HCT116 (cell line): ENCODE measurements at regions not wholly inside any gene's neighbourhood (a gene's known extent, or its start where the extent isn't known, plus 50 kb on each side); places are given as distances from the start of the nearest gene placed in this dataset.

Source experiments
- ATAC-seq: fragments of 200-7000 bp; cut with Tn5 transposase; 2 replicates; pipeline ENCODE4 v1.9.1; 2020; ENCODE audit warnings: mild to moderate bottlenecking, moderate library complexity
- BruUV-seq: library from RNA; stranded (reverse); fragments of 400-500 nt; replicated peaks from 2 replicates; lab custom pipeline; 2021; lab: Mats Ljungman, UMichigan
- CTCF ChIA-PET: fragments of 300-600 bp; sonication (Branson Sonifier 250); formaldehyde crosslinking; loops from one replicate; lab custom pipeline; 2021; ENCODE audit warnings: antibody characterized with exemption; lab: Charles Lee
- POLR2A ChIA-PET: fragments of 300-600, 350-600 bp; sonication (Branson Sonifier 250); formaldehyde crosslinking; loops from one replicate; lab custom pipeline; 2021; ENCODE audit warnings: antibody characterized with exemption; lab: Charles Lee
- RAD21 ChIA-PET, 2 experiments: fragments of 300-600 bp; sonication (Branson Sonifier 250); formaldehyde crosslinking; loops; one replicate each; lab custom pipeline; 2023; ENCODE audit warnings: low total read pairs in 2 of 2; ENCODE audit not compliant: uncharacterized antibody in 2 of 2, unreplicated experiment in 2 of 2, low non-redundant PET in 1 of 2; lab: Charles Lee
- DNase-seq: peaks from one replicate; pipeline ENCODE4 v3.0.0-alpha.2; 2010; ENCODE audit warnings: low read depth, low spot score
- H2AFZ ChIP-seq: fragments of 200-600 bp; shearing (Covaris generic), sonication (generic); 2 replicates; pipeline ENCODE4 v1.6.1; 2017; ENCODE audit warnings: low read depth, mixed run types, mixed read lengths, antibody characterized with exemption, low read length; ENCODE audit not compliant: poor library complexity, severe bottlenecking
- H3K27ac ChIP-seq: 2 replicates; pipeline ENCODE4 v1.5.1; 2012; ENCODE audit warnings: low read depth, low read length
- H3K27me3 ChIP-seq: fragments of 200-600 bp; sonication (generic); 2 replicates; pipeline ENCODE4 v1.6.1; 2016; ENCODE audit warnings: mixed run types, low read length, mixed read lengths; ENCODE audit not compliant: insufficient read depth
- H3K36me3 ChIP-seq, 2 experiments: fragments of 200-500 bp in 1 of 2; fragments of 200-600 bp in 1 of 2; sonication (Bioruptor generic) in 1 of 2; sonication (generic) in 1 of 2; 2 replicates each; pipeline versions ENCODE4 v1.5.1 to v1.6.1; 2014 to 2016; ENCODE audit warnings: low read length in 2 of 2, inconsistent platforms in 1 of 2, mixed read lengths in 1 of 2, mixed run types in 1 of 2; ENCODE audit not compliant: insufficient read depth in 2 of 2, control insufficient read depth in 1 of 2
- H3K4me1 ChIP-seq, 2 experiments: fragments of 200-600 bp in 1 of 2; sonication (generic) in 1 of 2; 2 replicates each; pipeline versions ENCODE4 v1.5.1 to v1.6.1; 2012 to 2017; ENCODE audit warnings: low read length in 2 of 2, inconsistent platforms in 1 of 2, mild to moderate bottlenecking in 1 of 2, mixed read lengths in 1 of 2, mixed run types in 1 of 2, moderate library complexity in 1 of 2; ENCODE audit not compliant: insufficient read depth in 2 of 2, control insufficient read depth in 1 of 2
- H3K4me2 ChIP-seq: fragments of 200-600 bp; sonication (generic); 2 replicates; pipeline ENCODE4 v1.6.1; 2017; ENCODE audit warnings: mixed run types, low read length, mixed read lengths
- H3K4me3 ChIP-seq, 2 experiments: fragments of 200-600 bp in 1 of 2; sonication (generic) in 1 of 2; replicated peaks in 1 of 2; 2 replicates each; pipeline ENCODE4 v1.5.1; 2011 to 2016; ENCODE audit warnings: low read length in 2 of 2, control low read depth in 1 of 2, low read depth in 1 of 2, mild to moderate bottlenecking in 1 of 2, mixed read lengths in 1 of 2, mixed run types in 1 of 2
- H3K79me2 ChIP-seq: fragments of 200-600 bp; sonication (generic); 2 replicates; pipeline ENCODE4 v1.6.1; 2017; ENCODE audit warnings: mild to moderate bottlenecking, mixed run types, low read length, moderate library complexity, mixed read lengths; ENCODE audit not compliant: insufficient read depth
- H3K9ac ChIP-seq: fragments of 200-600 bp; sonication (generic); 2 replicates; pipeline ENCODE4 v1.6.1; 2016; ENCODE audit warnings: low read length, mixed read lengths
- H3K9me2 ChIP-seq: fragments of 200-600 bp; sonication (generic), shearing (Covaris generic); 2 replicates; pipeline ENCODE4 v1.6.1; 2017; ENCODE audit warnings: mixed run types, mild to moderate bottlenecking, moderate library complexity; ENCODE audit not compliant: insufficient read depth
- H3K9me3 ChIP-seq, 2 experiments: fragments of 200-500 bp in 1 of 2; fragments of 200-600 bp in 1 of 2; sonication (Bioruptor generic) in 1 of 2; sonication (generic) in 1 of 2; 2 replicates each; pipeline ENCODE4 v1.6.1; 2014 to 2017; ENCODE audit warnings: low read length in 2 of 2, mixed read lengths in 2 of 2, inconsistent platforms in 1 of 2, low read depth in 1 of 2, mild to moderate bottlenecking in 1 of 2, mixed run types in 1 of 2, moderate library complexity in 1 of 2; ENCODE audit not compliant: control insufficient read depth in 1 of 2, insufficient read depth in 1 of 2
- H4K20me1 ChIP-seq: fragments of 200-600 bp; sonication (generic), shearing (Covaris generic); 2 replicates; pipeline ENCODE4 v1.6.1; 2017; ENCODE audit warnings: mixed run types, mild to moderate bottlenecking, moderate library complexity; ENCODE audit not compliant: insufficient read depth
- CBX3 ChIP-seq: IDR thresholded peaks from 2 replicates; pipeline ENCODE4 v1.6.1; 2012; ENCODE audit warnings: low read depth
- CEBPB ChIP-seq: IDR thresholded peaks from 2 replicates; pipeline ENCODE4 v1.6.1; 2012; ENCODE audit warnings: low read depth
- FOSL1 ChIP-seq: IDR thresholded peaks from 2 replicates; pipeline ENCODE4 v1.6.1; 2012; ENCODE audit warnings: low read depth
- POLR2AphosphoS5 ChIP-seq: IDR thresholded peaks from 2 replicates; pipeline ENCODE4 v1.6.1; 2011; ENCODE audit warnings: mild to moderate bottlenecking, low read depth, low read length, moderate library complexity
- SP1 ChIP-seq: IDR thresholded peaks from 2 replicates; pipeline ENCODE4 v1.6.1; 2012; ENCODE audit warnings: low read depth
- SRF ChIP-seq: IDR thresholded peaks from 2 replicates; pipeline ENCODE4 v1.6.1; 2012; ENCODE audit warnings: low read depth
- intact Hi-C: fragments of 100-400 bp; cut with micrococcal nuclease; formaldehyde crosslinking; loops from 2 replicates; pipeline ENCODE4 v1.10.0; 2022
- TF ChIP-seq, protein P1 (sequence below): IDR thresholded peaks from 2 replicates; pipeline ENCODE4 v1.6.1; 2012
- TF ChIP-seq, protein P2 (sequence below): IDR thresholded peaks from 2 replicates; pipeline ENCODE4 v1.6.1; 2011; ENCODE audit warnings: mild to moderate bottlenecking, low read length, moderate library complexity; ENCODE audit not compliant: insufficient replicate concordance; ENCODE audit errors: extremely low read depth

DNA sequence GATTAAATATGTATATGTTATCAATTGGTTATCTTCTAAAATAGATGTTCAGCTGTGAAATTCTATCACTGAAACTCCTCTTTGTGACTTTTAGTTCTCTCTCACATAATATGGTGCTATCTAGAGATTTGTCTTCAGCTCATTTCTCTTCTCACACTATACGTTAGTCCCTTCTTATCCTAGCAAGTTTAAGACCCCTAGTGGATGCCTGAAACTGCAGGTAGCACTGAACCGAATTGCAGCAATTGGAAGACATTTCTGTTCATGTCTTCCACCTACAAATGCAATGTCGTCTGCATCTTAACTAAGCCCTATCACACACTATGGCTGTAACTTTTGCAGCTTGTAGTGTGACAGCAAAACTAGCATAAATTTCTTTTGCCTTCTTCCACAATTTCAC, 442.7 kb upstream of the POM121L12 start:
- ATAC-seq = no peak

DNA sequence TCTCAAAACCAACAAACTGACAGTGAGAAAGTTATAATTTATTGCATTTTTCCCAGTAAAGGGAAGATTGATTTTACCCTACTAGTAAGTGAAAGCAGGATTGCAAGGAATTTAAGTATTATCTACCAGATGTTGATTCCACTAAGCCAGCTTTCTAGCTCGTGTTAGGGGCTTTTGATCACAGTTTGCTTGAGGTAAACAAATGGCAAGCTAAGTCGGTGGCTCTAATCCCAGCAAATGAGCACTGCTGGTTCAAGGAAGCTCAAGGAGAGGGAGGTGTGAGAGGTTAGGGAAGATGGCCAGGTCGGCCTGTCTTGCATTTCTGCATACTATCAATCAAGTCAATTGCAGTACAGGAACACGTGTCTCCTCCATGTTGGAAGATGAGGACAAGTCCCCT, 448.7 kb upstream of the POM121L12 start:
- Histone ChIP-seq H3K9ac (no peak overlapping the region), H3K36me3 (no peaks in the 10 kb centered on the region), H3K4me1 (no peaks in the 10 kb centered on the region), H3K9me2 (no peaks in the 10 kb centered on the region), H3K4me3 (no peak overlapping the region), H3K27me3 (no peaks in the 10 kb centered on the region), H4K20me1 (no peaks in the 10 kb centered on the region), H3K4me2 (no peak overlapping the region), H3K27ac (no peak overlapping the region), H3K79me2 (no peaks in the 10 kb centered on the region), H3K9me3 (peaks cover 0 to 28% of the 10 kb centered on the region in 2 experiments; a peak in 2 of 4 replicates), H2AFZ (no peak overlapping the region)
- TF ChIP-seq POLR2AphosphoS5 = no peak
- TF ChIP-seq SP1 = no peak
- no peak for TF ChIP-seq SRF
- TF ChIP-seq, protein P1, sequence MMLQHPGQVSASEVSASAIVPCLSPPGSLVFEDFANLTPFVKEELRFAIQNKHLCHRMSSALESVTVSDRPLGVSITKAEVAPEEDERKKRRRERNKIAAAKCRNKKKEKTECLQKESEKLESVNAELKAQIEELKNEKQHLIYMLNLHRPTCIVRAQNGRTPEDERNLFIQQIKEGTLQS = no peak
- no peak for TF ChIP-seq FOSL1
- intact Hi-C loops = no loop called here
- ATAC-seq = no peak
- no TSS peak for BruUV-seq
- no peak for DNase-seq
- ChIA-PET RAD21 (no interaction called here), CTCF (no interaction called here), POLR2A (no interaction called here)

More for the DNA sequence above, 442.7 kb upstream of the POM121L12 start:
- Histone ChIP-seq H3K4me1 (no peaks in the 10 kb centered on the region), H3K9me2 (no peaks in the 10 kb centered on the region), H3K4me3 (no peak overlapping the region), H3K9me3 (peaks cover 0 to 21% of the 10 kb centered on the region in 2 experiments; a peak in 2 of 4 replicates), H3K79me2 (no peaks in the 10 kb centered on the region), H2AFZ (no peak overlapping the region), H3K27ac (no peak overlapping the region), H3K9ac (no peak overlapping the region), H4K20me1 (no peaks in the 10 kb centered on the region), H3K27me3 (no peaks in the 10 kb centered on the region), H3K4me2 (no peak overlapping the region), H3K36me3 (no peaks in the 10 kb centered on the region)
- ChIA-PET POLR2A (no interaction called here), CTCF (no interaction called here), RAD21 (no interaction called here)
- TF ChIP-seq POLR2AphosphoS5 (no peak), CEBPB (no peak), CBX3 (no peak)
- TF ChIP-seq, protein P1 = no peak
- TF ChIP-seq, protein P2, sequence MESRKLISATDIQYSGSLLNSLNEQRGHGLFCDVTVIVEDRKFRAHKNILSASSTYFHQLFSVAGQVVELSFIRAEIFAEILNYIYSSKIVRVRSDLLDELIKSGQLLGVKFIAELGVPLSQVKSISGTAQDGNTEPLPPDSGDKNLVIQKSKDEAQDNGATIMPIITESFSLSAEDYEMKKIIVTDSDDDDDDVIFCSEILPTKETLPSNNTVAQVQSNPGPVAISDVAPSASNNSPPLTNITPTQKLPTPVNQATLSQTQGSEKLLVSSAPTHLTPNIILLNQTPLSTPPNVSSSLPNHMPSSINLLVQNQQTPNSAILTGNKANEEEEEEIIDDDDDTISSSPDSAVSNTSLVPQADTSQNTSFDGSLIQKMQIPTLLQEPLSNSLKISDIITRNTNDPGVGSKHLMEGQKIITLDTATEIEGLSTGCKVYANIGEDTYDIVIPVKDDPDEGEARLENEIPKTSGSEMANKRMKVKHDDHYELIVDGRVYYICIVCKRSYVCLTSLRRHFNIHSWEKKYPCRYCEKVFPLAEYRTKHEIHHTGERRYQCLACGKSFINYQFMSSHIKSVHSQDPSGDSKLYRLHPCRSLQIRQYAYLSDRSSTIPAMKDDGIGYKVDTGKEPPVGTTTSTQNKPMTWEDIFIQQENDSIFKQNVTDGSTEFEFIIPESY = no peak
- no TSS peak for BruUV-seq
- no peak for DNase-seq
- intact Hi-C loops = no loop called here
